Activated CD4-positive, alpha-beta T cell treated with anti-CD3 and anti-CD28 coated beads, Interleukin-2, amount 10 ng/mL, durations not matched to agents 24 days and 14 days (primary cell): ENCODE measurements at regions not wholly inside any gene's neighbourhood (a gene's known extent, or its start where the extent isn't known, plus 50 kb on each side); places are given as distances from the start of the nearest gene placed in this dataset.

ENCODE experiments used
- DNase-seq: peaks from one replicate; pipeline ENCODE4 v3.0.0; 2022
- H3K27ac Mint-ChIP-seq: one replicate; pipeline ENCODE4 v1.8.0; 2022; ENCODE audit warnings: mild to moderate bottlenecking, mixed read lengths
- H3K27me3 Mint-ChIP-seq: one replicate; pipeline ENCODE4 v1.8.0; 2022; ENCODE audit warnings: mixed read lengths
- H3K36me3 Mint-ChIP-seq: one replicate; pipeline ENCODE4 v1.8.0; 2022; ENCODE audit warnings: low read depth, mild to moderate bottlenecking, mixed read lengths
- H3K4me1 Mint-ChIP-seq: one replicate; pipeline ENCODE4 v1.8.0; 2021; ENCODE audit warnings: mixed read lengths
- H3K4me3 Mint-ChIP-seq: one replicate; pipeline ENCODE4 v1.8.0; 2022; ENCODE audit warnings: mild to moderate bottlenecking, moderate library complexity, mixed read lengths
- H3K9me3 Mint-ChIP-seq: one replicate; pipeline ENCODE4 v1.8.0; 2021; ENCODE audit warnings: mixed read lengths
- intact Hi-C: fragments of 100-400 bp; cut with micrococcal nuclease; formaldehyde crosslinking; loops from one replicate; pipeline ENCODE4 v1.15.1; 2023

DNA sequence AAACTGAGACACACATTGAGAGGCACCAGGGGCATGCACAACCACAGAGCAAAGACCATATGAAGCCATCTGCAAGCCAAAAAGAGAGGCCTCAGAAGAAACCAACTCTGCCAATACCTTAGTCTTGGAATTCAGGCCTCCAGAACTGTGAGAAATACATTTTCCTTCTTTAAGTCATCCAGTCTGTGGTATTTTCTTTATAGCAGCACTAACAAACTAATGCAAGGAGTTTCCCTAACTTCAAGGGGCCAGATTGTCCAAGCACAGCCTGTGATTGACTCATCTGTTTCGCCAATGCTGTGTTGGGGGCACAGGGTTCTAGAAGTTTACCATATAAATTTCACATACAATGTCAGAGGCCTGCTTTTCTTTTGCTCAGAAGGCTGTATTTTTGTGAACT, 364.6 kb downstream of the GJA1 start:
- peaks cover 21% of the 10 kb centered on the region for H3K9me3 Mint-ChIP-seq
- no peak overlapping the region for H3K4me3 Mint-ChIP-seq
- no peak overlapping the region for H3K27ac Mint-ChIP-seq
- no peaks in the 10 kb centered on the region for H3K27me3 Mint-ChIP-seq
- no peaks in the 10 kb centered on the region for H3K4me1 Mint-ChIP-seq
- H3K36me3 Mint-ChIP-seq = no peaks in the 10 kb centered on the region
- DNase-seq = no peak
- intact Hi-C loops = no loop called here

DNA sequence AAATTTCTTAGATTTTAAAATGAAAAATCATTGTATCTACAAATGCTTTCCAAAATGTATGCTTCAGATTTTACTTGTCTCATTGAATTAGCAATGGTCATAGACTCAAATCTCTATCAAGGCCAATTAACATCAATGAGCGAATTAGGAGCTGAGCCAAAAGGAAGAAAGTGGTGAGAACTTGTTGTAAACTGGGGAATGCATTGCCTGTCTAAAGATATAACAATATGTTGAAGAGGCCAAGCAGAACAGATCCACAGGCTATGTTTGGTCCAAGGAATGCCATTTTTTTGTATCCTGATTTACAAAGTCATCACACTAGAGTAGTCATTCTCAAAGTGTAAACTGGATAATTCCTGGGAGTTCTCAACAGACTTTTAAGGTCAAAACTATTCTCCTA, 370.7 kb downstream of the GJA1 start:
- intact Hi-C loops = no loop called here
- no peak overlapping the region for H3K4me3 Mint-ChIP-seq
- H3K4me1 Mint-ChIP-seq = no peaks in the 10 kb centered on the region
- DNase-seq = no peak
- H3K27me3 Mint-ChIP-seq = no peaks in the 10 kb centered on the region
- H3K9me3 Mint-ChIP-seq = peaks cover 10% of the 10 kb centered on the region
- no peak overlapping the region for H3K27ac Mint-ChIP-seq
- H3K36me3 Mint-ChIP-seq = no peaks in the 10 kb centered on the region

DNA sequence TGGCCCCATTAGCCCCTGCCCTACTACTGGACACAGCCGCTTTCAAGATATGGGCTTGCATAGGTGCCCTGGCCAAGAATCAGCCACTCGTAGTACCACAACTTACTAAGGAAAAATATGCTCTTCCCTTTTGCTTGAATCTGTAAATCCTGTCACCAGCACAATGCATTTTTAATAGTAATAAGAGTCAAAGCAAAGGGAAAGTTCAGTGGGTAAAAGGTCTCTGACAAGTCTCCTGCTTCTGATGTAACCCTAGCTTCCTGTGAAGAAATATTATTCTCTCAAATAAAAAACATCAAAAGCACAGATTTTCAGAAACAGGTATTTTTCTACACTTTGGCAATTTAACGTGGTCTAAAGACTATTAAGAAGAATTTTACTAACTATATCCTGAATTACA, 373.8 kb downstream of the GJA1 start:
- DNase-seq = no peak
- no peaks in the 10 kb centered on the region for H3K4me1 Mint-ChIP-seq

DNA sequence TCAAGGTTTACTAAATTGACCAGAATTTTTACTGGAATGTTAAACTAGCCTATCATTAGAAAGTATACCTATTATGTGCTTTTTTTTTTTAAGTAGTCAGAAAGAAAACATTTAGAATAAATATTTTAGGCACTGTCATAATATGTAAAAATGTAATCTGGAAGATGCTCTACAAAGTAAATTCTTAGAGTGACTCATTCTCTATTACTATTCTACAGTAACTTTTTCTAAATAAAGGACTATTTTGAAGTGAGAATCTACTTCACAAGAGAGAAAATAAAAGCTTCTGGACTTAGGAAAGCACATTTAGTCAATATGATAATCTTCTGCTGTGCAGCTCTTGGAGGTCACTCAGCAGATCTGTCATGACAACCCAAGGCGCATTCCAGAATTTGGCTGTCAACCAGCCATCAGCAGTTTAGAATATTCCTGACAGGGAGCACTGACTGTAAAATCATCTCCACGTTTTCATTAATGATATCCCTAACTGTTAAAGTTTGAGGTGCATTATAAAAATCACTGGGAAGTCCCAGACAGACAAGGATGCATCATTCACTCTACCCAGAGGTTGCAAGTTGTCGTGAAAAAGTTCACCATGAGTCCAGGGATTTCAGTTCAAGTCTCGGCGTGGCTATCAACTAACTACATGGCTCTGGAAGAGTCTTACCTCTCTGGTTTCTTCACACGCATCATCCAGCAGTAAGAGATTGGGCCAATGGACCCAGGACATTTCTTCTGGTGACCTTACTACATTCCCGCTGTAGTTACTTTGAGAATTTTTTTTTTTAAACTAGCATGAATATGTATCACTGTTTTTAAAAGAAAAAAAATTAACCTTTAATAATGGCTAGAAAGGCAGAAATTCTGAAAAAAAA, 374.9 kb downstream of the GJA1 start:
- intact Hi-C loops = no loop called here
- Mint-ChIP-seq H3K27ac (no peak overlapping the region), H3K4me3 (no peak overlapping the region), H3K4me1 (no peaks in the 10 kb centered on the region), H3K36me3 (no peaks in the 10 kb centered on the region), H3K9me3 (no peaks in the 10 kb centered on the region), H3K27me3 (no peaks in the 10 kb centered on the region)
- no peak for DNase-seq

More for the DNA sequence above, 373.8 kb downstream of the GJA1 start:
- Mint-ChIP-seq H3K27me3 (no peaks in the 10 kb centered on the region), H3K36me3 (no peaks in the 10 kb centered on the region), H3K9me3 (no peaks in the 10 kb centered on the region), H3K27ac (no peak overlapping the region), H3K4me3 (no peak overlapping the region)
- intact Hi-C loops = no loop called here

DNA sequence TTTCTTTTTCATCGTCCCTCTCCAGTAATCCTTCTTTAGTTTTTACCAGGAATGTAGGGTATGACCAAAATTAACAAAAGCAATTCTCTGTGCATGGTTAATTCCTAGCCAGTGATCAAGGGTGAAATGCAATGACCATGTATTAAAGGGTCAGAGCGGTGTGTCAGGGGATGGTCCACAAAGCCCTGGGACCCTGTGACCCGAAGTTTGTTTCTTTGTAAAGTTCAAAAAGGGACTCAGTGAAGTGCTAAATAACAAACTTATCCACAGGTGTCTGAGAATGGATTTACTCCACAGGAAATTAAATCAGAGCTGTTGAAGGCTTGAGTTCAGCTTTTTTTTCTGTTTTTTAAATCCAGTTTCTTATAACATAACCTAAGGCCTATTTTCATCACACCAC, 375.7 kb downstream of the GJA1 start:
- no peaks in the 10 kb centered on the region for H3K36me3 Mint-ChIP-seq
- no peaks in the 10 kb centered on the region for H3K9me3 Mint-ChIP-seq
- no peak for DNase-seq
- H3K4me3 Mint-ChIP-seq = no peak overlapping the region
- no peak overlapping the region for H3K27ac Mint-ChIP-seq
- H3K4me1 Mint-ChIP-seq = no peaks in the 10 kb centered on the region
- intact Hi-C loops = no loop called here
- no peaks in the 10 kb centered on the region for H3K27me3 Mint-ChIP-seq

DNA sequence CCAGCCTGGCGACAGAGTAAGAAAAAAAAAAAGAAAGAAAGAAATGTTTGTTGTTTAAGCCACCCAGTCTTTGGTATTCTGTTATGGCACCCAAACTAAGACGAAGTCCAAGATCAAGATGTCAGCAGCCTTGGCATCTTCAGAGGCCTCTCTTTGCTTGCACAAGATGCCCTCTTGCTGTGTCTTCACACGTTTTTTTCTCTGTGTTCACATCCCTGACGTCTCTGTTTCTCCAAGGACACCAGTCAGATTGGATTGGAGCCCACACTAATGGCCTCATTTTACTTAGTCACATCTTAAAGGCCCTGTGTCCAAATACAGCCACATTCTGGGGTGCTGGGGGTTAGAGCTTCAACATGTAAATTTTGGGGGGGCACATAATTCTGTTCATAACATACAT, 380.9 kb downstream of the GJA1 start:
- H3K27ac Mint-ChIP-seq = no peak overlapping the region
- no peaks in the 10 kb centered on the region for H3K9me3 Mint-ChIP-seq
- DNase-seq = no peak
- no peaks in the 10 kb centered on the region for H3K36me3 Mint-ChIP-seq
- intact Hi-C loops = no loop called here
- H3K27me3 Mint-ChIP-seq = no peaks in the 10 kb centered on the region
- no peaks in the 10 kb centered on the region for H3K4me1 Mint-ChIP-seq
- no peak overlapping the region for H3K4me3 Mint-ChIP-seq

DNA sequence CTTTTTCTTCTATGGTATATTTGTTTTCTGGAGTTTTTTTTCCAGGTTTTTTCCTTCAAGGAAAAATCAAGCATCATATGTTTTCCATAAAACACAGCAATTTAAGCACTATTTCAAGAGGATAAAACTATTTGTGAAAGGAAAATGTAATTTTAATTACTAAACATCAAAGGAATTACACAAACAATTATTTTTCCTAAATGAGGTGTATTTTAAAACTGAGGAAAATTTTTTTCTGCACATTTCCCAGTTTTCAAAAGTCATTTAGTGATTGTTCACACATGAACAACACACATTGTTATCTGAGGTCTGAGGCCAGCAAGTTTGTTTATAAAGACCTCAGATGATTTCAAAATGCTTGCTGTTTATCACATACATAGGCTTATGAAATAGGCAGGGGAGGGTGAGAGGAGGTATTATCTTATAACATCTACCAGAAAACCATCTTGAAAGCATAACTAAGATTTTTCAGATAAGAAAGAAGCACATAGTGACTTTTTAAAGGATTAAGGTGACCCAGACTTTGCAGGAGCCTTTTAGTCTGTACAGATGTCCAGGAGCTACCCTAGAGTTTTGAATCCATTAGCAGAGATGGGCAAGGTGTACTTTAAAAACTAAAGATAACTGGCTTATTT, 381.6 kb downstream of the GJA1 start:
- peaks cover 4% of the 10 kb centered on the region for H3K9me3 Mint-ChIP-seq
- H3K4me3 Mint-ChIP-seq = no peak overlapping the region
- no peaks in the 10 kb centered on the region for H3K36me3 Mint-ChIP-seq
- no peak overlapping the region for H3K27ac Mint-ChIP-seq
- intact Hi-C loops = no loop called here
- no peaks in the 10 kb centered on the region for H3K27me3 Mint-ChIP-seq
- DNase-seq = no peak
- H3K4me1 Mint-ChIP-seq = no peaks in the 10 kb centered on the region

DNA sequence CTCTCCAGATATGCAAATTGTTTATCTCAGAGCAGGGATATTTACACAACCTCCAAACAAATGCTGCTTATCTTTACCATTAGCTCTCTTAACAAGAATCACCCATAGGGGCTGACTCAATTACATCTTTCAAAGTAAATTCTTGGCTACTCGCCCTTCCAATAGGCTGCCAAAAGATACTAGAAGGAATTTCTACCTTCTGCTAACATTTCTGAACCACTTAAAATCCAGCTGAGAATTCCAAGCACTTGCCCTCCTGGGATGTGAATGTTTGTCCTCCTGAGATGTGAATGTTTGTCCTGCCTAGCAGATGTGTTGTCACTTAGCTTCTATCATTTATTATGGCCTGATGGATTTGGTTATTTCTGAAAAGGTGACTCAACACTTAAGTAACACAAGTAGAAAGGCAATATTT, 388.0 kb downstream of the GJA1 start:
- no peaks in the 10 kb centered on the region for H3K27me3 Mint-ChIP-seq
- intact Hi-C loops = no loop called here
- DNase-seq = no peak
- no peak overlapping the region for H3K27ac Mint-ChIP-seq
- H3K9me3 Mint-ChIP-seq = peaks cover 5% of the 10 kb centered on the region
- no peaks in the 10 kb centered on the region for H3K4me1 Mint-ChIP-seq
- H3K36me3 Mint-ChIP-seq = no peaks in the 10 kb centered on the region
- H3K4me3 Mint-ChIP-seq = no peak overlapping the region

DNA sequence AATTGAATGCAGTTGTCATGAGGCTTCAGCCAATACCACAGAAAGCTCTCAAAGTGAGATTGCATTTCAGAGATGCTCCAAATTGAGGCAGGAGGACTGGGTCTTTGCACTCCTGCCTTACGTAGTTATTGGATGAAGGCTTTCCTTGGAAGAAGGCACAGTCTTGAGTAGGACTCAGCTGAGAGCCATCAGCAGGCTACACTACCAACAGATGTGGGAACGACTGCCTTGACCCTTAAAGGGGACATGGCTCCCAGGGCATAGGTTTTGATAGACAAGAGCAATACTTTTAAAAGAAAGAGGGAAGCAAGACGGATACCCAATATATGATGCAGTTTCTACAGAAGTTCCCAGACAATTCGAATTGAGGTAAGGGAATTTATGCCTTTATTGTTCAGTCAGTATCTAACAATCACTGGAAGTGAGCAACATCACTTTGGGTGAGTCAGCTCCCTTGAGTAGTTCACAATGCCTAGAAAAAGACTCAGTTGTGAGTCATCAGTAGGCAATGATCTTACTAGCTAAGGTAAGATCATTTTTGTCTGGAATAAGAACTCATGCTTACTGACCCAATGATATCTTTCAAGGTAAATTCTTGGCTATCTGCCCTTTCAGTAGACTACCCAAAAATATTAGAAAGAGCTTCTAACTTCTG, 390.8 kb downstream of the GJA1 start:
- Mint-ChIP-seq H3K4me1 (no peaks in the 10 kb centered on the region), H3K27ac (no peak overlapping the region), H3K36me3 (no peaks in the 10 kb centered on the region), H3K27me3 (no peaks in the 10 kb centered on the region), H3K4me3 (no peak overlapping the region), H3K9me3 (peaks cover 5% of the 10 kb centered on the region)
- intact Hi-C loops = no loop called here
- DNase-seq = no peak

DNA sequence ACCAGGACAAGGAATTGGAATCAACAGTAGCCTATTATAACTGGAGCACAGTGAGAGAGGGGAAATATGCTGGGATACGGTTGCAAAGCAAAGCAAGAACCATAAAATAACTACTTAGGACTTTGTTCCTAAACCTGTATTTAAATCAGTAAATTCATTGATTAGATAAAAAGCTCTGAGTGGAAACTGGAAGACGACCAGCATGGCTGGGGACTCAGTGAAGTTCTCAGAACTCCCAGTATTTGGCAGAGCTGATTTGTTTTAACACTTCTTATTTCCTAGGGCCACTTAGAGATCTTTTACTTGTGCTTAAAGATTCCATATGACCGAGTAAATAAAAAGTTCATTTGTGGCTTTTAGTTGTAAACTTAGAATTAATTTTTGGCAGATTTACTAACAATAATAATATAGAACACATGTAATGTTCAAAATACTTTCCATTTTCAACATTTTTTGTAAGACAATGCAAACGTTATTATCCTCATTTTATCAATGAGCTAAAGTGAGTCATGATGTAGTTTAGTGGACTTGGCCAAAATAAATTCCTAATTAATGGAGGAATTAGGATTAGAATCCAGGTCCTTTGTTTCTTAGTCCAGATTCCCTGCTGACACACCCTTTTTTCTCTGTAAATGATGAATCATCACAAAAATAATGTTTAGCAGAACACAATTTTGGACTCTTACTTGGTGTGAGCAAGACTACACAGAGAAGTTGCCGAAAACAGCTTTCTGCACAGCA, 392.9 kb downstream of the GJA1 start:
- no peaks in the 10 kb centered on the region for H3K9me3 Mint-ChIP-seq
- no peaks in the 10 kb centered on the region for H3K36me3 Mint-ChIP-seq
- no peaks in the 10 kb centered on the region for H3K4me1 Mint-ChIP-seq
- DNase-seq = no peak
- no peak overlapping the region for H3K4me3 Mint-ChIP-seq
- no peak overlapping the region for H3K27ac Mint-ChIP-seq
- intact Hi-C loops = no loop called here
- H3K27me3 Mint-ChIP-seq = no peaks in the 10 kb centered on the region

DNA sequence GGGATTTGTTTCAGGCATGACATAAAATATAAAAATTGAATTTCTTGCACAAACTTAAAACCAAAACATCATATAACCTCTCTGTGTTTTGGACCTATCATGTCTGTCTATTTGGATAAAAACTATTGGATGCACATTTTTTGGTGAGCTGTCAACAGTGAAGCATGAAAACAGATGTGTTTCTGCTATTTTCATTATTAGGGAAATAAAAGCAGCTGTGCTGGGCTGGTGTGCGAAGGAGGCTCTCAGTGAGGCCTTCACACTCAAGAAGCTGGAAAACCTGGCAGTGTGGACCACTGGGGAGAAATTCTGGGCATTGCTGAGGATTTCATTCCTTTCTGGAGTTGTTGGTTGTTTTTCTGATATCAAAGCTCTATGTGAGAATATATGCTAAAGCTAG, 395.3 kb downstream of the GJA1 start:
- H3K27ac Mint-ChIP-seq = no peak overlapping the region
- H3K27me3 Mint-ChIP-seq = no peaks in the 10 kb centered on the region
- intact Hi-C loops = no loop called here
- no peak overlapping the region for H3K4me3 Mint-ChIP-seq
- no peaks in the 10 kb centered on the region for H3K4me1 Mint-ChIP-seq
- peaks cover 5% of the 10 kb centered on the region for H3K9me3 Mint-ChIP-seq
- no peak for DNase-seq
- no peaks in the 10 kb centered on the region for H3K36me3 Mint-ChIP-seq

DNA sequence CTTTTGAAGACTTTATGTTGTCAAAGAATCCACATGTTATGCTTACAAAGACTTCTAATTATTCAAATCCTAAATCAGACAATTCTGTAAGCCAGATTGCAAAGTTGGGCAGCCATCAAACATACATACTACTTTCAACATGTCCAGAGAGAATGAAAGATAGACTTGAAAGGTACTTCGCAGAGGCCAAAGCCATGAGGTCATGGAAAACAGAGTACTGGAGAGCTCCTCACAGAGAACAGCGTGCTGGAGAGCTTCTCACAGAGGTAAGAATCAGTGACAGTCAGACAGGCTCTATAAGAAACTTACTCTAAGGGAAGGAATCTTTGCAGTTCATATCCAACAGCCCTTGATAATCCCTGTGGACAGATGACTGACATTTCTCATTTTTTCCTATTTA, 400.2 kb downstream of the GJA1 start:
- no peak overlapping the region for H3K27ac Mint-ChIP-seq
- H3K36me3 Mint-ChIP-seq = no peaks in the 10 kb centered on the region
- peaks cover 5% of the 10 kb centered on the region for H3K9me3 Mint-ChIP-seq
- intact Hi-C loops = no loop called here
- H3K4me3 Mint-ChIP-seq = no peak overlapping the region
- DNase-seq = no peak
- no peaks in the 10 kb centered on the region for H3K4me1 Mint-ChIP-seq
- no peaks in the 10 kb centered on the region for H3K27me3 Mint-ChIP-seq

DNA sequence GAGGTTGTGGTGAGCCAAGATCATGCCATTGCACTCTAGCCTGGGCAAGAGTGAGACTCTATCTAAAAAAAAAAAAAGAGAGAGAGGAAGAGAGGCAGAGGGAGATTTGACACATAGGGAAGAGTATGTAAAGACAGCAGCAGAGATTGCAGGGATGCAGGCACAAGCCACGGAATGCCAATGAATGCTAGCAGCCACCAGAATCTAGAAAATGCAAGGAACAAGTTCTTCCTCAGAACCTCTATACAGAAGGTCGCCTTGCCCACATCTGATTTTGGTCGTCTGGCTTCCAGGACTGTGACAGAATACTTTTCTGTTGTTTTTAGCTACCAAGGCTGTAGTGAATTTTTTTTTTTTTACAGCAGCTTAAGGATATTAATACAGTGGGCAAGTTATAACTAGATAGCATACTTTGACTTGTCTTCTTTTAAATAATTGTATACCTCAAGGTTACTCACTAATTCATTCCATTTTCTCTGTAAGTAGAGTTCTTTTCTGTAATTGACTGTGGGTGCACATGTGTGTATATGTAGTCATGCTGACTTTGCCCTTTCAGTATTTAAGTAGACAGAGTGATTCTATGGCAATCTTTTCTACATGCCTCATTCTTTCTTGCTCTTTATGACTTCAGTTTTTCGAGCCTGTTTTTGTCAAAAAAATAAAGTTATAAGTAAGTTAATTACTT, 402.2 kb downstream of the GJA1 start:
- no peak for DNase-seq
- no peaks in the 10 kb centered on the region for H3K36me3 Mint-ChIP-seq
- H3K4me1 Mint-ChIP-seq = no peaks in the 10 kb centered on the region
- intact Hi-C loops = no loop called here
- H3K4me3 Mint-ChIP-seq = no peak overlapping the region
- no peak overlapping the region for H3K27ac Mint-ChIP-seq
- H3K9me3 Mint-ChIP-seq = peaks cover 5% of the 10 kb centered on the region
- no peaks in the 10 kb centered on the region for H3K27me3 Mint-ChIP-seq
